Activated CD8-positive, alpha-beta T cell treated with anti-CD3 and anti-CD28 coated beads for 36 hours (primary cell): ENCODE measurements at regions not wholly inside any gene's neighbourhood (a gene's known extent, or its start where the extent isn't known, plus 50 kb on each side); places are given as distances from the start of the nearest gene placed in this dataset.

Experiments used
- ATAC-seq: fragments of 200-7000 bp; cut with Tn5 transposase; one replicate; pipeline ENCODE4 v1.10.0; 2021; ENCODE audit warnings: mild to moderate bottlenecking, moderate library complexity
- CTCF ChIA-PET: fragments of 350-600 bp; sonication (Branson Sonifier 250); formaldehyde crosslinking; loops from one replicate; lab custom pipeline; 2021; ENCODE audit warnings: antibody characterized with exemption; lab: Charles Lee
- POLR2A ChIA-PET: fragments of 350-600 bp; sonication (Branson Sonifier 250); formaldehyde crosslinking; loops from one replicate; lab custom pipeline; 2021; ENCODE audit warnings: antibody characterized with exemption; lab: Charles Lee
- DNase-seq: peaks from one replicate; pipeline ENCODE4 v3.0.0-alpha.2; 2020
- H3K27ac Mint-ChIP-seq: one replicate; pipeline ENCODE4 v1.8.0; 2021; ENCODE audit warnings: mild to moderate bottlenecking, mixed read lengths
- H3K27me3 Mint-ChIP-seq: one replicate; pipeline ENCODE4 v1.8.0; 2021; ENCODE audit warnings: mixed read lengths
- H3K36me3 Mint-ChIP-seq: one replicate; pipeline ENCODE4 v1.8.0; 2021; ENCODE audit warnings: low read depth, mixed read lengths
- H3K4me1 Mint-ChIP-seq: one replicate; pipeline ENCODE4 v1.8.0; 2021; ENCODE audit warnings: low read depth, mixed read lengths
- H3K4me3 Mint-ChIP-seq: one replicate; pipeline ENCODE4 v1.8.0; 2021; ENCODE audit warnings: mild to moderate bottlenecking, moderate library complexity, mixed read lengths
- H3K9me3 Mint-ChIP-seq: one replicate; pipeline ENCODE4 v1.8.0; 2021; ENCODE audit warnings: mixed read lengths
- intact Hi-C: fragments of 100-400 bp; cut with micrococcal nuclease; formaldehyde crosslinking; loops from one replicate; pipeline ENCODE4 v1.10.0; 2022
- TF ChIP-seq, protein P1 (sequence below): fragments of 200-600 bp; IDR thresholded peaks from one replicate; pipeline ENCODE4 v1.8.0; 2022; ENCODE audit warnings: antibody characterized with exemption, mild to moderate bottlenecking

DNA sequence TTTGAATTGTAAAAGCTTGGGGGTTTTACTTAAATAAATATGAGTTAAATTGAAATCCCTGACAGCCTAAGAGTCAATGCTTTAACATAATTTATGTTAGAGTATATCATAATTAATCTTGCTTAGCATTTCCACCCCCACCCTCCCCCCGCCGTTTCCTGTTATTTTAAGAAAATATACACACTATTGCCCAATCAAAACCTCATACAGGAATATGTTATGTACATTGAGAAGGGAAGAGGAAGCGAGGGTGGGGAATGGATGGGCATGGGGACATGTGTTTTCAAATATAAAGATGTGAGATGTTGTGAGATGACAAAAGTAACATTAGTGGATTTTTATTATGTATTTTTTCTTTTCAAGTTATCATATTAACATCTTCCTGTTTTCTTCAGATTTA lies 561.1 kb upstream of the MEF2C start:
- no peaks in the 10 kb centered on the region for H3K27me3 Mint-ChIP-seq
- no peak overlapping the region for H3K27ac Mint-ChIP-seq
- DNase-seq = no peak
- no peak overlapping the region for H3K4me3 Mint-ChIP-seq
- TF ChIP-seq, protein P1, sequence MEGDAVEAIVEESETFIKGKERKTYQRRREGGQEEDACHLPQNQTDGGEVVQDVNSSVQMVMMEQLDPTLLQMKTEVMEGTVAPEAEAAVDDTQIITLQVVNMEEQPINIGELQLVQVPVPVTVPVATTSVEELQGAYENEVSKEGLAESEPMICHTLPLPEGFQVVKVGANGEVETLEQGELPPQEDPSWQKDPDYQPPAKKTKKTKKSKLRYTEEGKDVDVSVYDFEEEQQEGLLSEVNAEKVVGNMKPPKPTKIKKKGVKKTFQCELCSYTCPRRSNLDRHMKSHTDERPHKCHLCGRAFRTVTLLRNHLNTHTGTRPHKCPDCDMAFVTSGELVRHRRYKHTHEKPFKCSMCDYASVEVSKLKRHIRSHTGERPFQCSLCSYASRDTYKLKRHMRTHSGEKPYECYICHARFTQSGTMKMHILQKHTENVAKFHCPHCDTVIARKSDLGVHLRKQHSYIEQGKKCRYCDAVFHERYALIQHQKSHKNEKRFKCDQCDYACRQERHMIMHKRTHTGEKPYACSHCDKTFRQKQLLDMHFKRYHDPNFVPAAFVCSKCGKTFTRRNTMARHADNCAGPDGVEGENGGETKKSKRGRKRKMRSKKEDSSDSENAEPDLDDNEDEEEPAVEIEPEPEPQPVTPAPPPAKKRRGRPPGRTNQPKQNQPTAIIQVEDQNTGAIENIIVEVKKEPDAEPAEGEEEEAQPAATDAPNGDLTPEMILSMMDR = no peak
- no peaks in the 10 kb centered on the region for H3K36me3 Mint-ChIP-seq
- POLR2A ChIA-PET = no interaction called here
- CTCF ChIA-PET = no interaction called here
- H3K4me1 Mint-ChIP-seq = no peaks in the 10 kb centered on the region
- intact Hi-C loops = no loop called here
- no peak for ATAC-seq
- no peaks in the 10 kb centered on the region for H3K9me3 Mint-ChIP-seq

DNA sequence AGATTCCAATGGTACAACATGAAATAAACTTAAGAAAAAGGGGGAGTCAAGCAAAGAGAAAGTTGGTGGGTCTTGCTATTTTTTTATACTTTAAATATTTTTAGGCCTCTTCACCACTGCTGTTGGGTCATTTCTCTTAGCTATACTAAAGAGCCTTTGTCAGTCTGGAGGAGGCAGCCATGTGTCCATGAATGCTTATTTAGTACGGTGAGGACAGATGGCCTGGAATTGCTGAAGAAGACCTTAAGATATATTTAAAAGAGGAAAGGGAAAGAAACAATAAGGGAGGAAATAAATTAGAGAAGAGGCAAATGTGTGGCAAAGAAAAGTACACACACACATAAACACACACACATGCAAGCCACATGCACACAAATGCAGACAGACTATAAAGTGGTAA lies 560.5 kb upstream of the MEF2C start:
- H3K27me3 Mint-ChIP-seq = no peaks in the 10 kb centered on the region
- H3K4me1 Mint-ChIP-seq = no peaks in the 10 kb centered on the region
- DNase-seq = no peak
- ATAC-seq = no peak
- ChIA-PET CTCF (no interaction called here), POLR2A (no interaction called here)
- no peak overlapping the region for H3K27ac Mint-ChIP-seq
- H3K9me3 Mint-ChIP-seq = no peaks in the 10 kb centered on the region
- intact Hi-C loops = no loop called here
- no peaks in the 10 kb centered on the region for H3K36me3 Mint-ChIP-seq
- H3K4me3 Mint-ChIP-seq = no peak overlapping the region
- TF ChIP-seq, protein P1 = no peak

DNA sequence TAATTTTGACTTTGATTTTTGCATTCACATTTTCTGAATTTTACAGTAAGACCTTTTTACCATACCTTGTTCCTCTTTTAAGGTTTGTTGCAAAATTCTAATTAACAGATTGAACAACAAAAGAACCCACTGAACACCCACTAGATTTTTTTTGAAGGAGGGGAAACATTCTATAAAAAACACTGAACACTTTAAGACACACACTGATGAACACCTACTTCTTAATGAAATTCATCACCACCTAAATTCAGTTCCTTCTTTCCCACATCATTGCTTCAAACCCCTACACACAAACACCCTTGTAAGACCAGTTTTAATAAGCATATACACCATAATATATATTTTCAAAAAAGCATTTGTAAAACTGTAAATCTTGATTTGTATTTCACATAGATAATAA lies 559.0 kb upstream of the MEF2C start:
- ChIA-PET POLR2A (no interaction called here), CTCF (no interaction called here)
- no peaks in the 10 kb centered on the region for H3K36me3 Mint-ChIP-seq
- H3K9me3 Mint-ChIP-seq = no peaks in the 10 kb centered on the region
- no peaks in the 10 kb centered on the region for H3K4me1 Mint-ChIP-seq
- TF ChIP-seq, protein P1 = no peak
- no peaks in the 10 kb centered on the region for H3K27me3 Mint-ChIP-seq
- DNase-seq (no peak), ATAC-seq (no peak)
- no peak overlapping the region for H3K27ac Mint-ChIP-seq
- intact Hi-C loops = no loop called here
- no peak overlapping the region for H3K4me3 Mint-ChIP-seq

DNA sequence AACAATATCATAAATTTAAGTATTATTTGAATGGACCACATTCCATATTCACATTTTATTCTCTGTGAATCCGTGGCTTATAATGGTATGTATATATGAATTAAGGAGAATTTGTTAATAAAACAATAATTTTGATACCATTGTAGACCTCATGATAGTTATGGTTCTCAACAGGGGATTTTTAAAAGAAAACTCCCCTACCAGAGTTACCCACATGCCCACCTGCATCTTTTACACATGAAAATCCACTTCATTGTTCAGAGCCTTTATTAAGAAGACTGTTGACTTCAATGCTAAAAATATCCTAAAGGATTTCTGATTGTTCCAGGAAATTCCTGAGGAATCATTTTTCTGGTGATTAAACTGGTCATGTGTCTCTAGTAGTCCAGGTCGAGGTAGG lies 557.7 kb upstream of the MEF2C start:
- no peaks in the 10 kb centered on the region for H3K4me1 Mint-ChIP-seq
- H3K4me3 Mint-ChIP-seq = no peak overlapping the region
- DNase-seq (no peak), ATAC-seq (no peak)
- H3K27ac Mint-ChIP-seq = no peak overlapping the region
- ChIA-PET CTCF (no interaction called here), POLR2A (no interaction called here)
- TF ChIP-seq, protein P1 = no peak
- intact Hi-C loops = no loop called here
- no peaks in the 10 kb centered on the region for H3K9me3 Mint-ChIP-seq
- no peaks in the 10 kb centered on the region for H3K36me3 Mint-ChIP-seq
- H3K27me3 Mint-ChIP-seq = no peaks in the 10 kb centered on the region

DNA sequence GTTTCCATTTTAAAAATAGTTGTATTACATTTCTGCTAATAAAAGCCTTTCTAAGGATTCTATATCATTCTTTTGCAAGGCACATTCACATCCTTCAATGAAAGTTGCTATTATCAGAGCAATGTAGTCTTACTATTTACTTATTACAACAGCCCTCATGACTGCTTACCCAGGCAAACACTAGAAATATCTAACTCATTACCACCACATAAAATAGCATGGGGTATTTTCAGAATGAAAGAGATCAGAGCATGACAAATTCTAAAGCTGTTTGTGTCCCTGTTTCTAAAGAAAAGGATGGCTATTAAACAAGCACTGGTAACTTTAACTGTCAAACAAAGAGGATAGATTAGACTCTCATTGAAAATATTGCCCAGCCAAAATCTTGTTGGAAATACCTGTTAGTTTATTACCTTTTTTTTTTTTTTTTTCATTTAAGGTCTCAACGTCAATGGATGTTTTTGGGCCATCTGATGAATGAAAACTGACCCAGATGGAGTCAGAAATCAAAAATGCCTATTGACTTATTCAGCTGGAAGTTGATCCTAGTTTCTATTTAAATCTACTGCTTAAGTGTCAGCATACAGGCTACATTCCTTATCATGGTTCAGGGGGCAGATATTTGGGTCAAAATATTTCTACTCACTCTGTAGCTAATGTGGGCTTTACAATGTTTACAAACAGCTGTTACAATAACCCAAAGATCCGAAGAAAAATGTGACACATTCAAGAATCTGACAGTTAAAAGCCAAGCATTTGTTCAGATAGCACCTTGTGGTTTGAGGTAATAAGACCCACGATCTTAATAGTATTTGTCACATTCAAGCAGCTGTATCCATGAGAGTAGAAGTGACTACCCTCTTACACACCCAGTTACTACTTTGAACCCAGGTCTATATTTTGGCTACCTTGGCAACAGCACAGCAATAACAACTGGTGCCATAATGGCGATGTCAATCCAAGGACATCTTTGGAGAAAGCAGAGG lies 554.8 kb upstream of the MEF2C start:
- DNase-seq (no peak), ATAC-seq (no peak)
- no peaks in the 10 kb centered on the region for H3K27me3 Mint-ChIP-seq
- no peak overlapping the region for H3K27ac Mint-ChIP-seq
- CTCF ChIA-PET = no interaction called here
- TF ChIP-seq, protein P1 = no peak
- POLR2A ChIA-PET = no interaction called here
- H3K9me3 Mint-ChIP-seq = no peaks in the 10 kb centered on the region
- intact Hi-C loops = no loop called here
- no peaks in the 10 kb centered on the region for H3K4me1 Mint-ChIP-seq
- H3K4me3 Mint-ChIP-seq = no peak overlapping the region
- no peaks in the 10 kb centered on the region for H3K36me3 Mint-ChIP-seq
